Neural cell (in vitro differentiated cells): ENCODE measurements at regions not wholly inside any gene's neighbourhood (a gene's known extent, or its start where the extent isn't known, plus 50 kb on each side); places are given as distances from the start of the nearest gene placed in this dataset.

Experiments
- H2AFZ ChIP-seq: fragments of 200-600, 300-800 bp; sonication (generic), shearing (Covaris generic); 2 replicates; pipeline ENCODE4 v1.6.0; 2014; ENCODE audit warnings: low read depth, mild to moderate bottlenecking, antibody characterized with exemption, low read length, moderate library complexity
- H3F3A ChIP-seq: fragments of 200-600 bp; shearing (Covaris generic); 2 replicates; pipeline ENCODE4 v1.6.1; 2016; ENCODE audit warnings: mild to moderate bottlenecking, moderate library complexity, mixed read lengths, antibody characterized with exemption, low read length; ENCODE audit not compliant: insufficient read depth, poor library complexity, severe bottlenecking
- H3K27ac ChIP-seq: fragments of 200-600, 300-800 bp; sonication (generic), shearing (Covaris generic); 2 replicates; pipeline ENCODE4 v1.5.1; 2014; ENCODE audit warnings: mild to moderate bottlenecking, low read length, moderate library complexity
- H3K27me3 ChIP-seq: fragments of 300-800, 200-600 bp; sonication (generic), shearing (Covaris generic); 2 replicates; pipeline ENCODE4 v1.6.0; 2014; ENCODE audit warnings: mild to moderate bottlenecking, low read depth, low read length, moderate library complexity; ENCODE audit not compliant: insufficient read depth
- H3K36me3 ChIP-seq: fragments of 300-800, 200-600 bp; sonication (generic), shearing (Covaris generic); 2 replicates; pipeline ENCODE4 v1.5.1; 2014; ENCODE audit warnings: mild to moderate bottlenecking, antibody characterized with exemption, low read length, moderate library complexity; ENCODE audit not compliant: insufficient read depth
- H3K4me2 ChIP-seq: fragments of 300-800, 200-600 bp; sonication (generic), shearing (Covaris generic); 2 replicates; pipeline ENCODE4 v1.6.0; 2014; ENCODE audit warnings: mild to moderate bottlenecking, low read length
- H3K4me3 ChIP-seq: fragments of 300-800, 200-600 bp; sonication (generic), shearing (Covaris generic); 2 replicates; pipeline ENCODE4 v1.5.1; 2014; ENCODE audit warnings: mild to moderate bottlenecking, low read length, moderate library complexity
- H3K79me2 ChIP-seq: fragments of 200-600 bp; shearing (Covaris generic); replicated peaks from 2 replicates; pipeline ENCODE4 v1.6.0; 2014; ENCODE audit warnings: mild to moderate bottlenecking, low read length, moderate library complexity; ENCODE audit not compliant: insufficient read depth
- H3K9ac ChIP-seq: fragments of 300-800, 200-600 bp; sonication (generic), shearing (Covaris generic); 2 replicates; pipeline ENCODE4 v1.6.1; 2016; ENCODE audit warnings: mild to moderate bottlenecking, low read length, mixed read lengths
- H3K9me2 ChIP-seq: fragments of 200-600 bp; shearing (Covaris generic); 2 replicates; pipeline ENCODE4 v1.6.1; 2016; ENCODE audit warnings: mild to moderate bottlenecking, low read length, mixed read lengths; ENCODE audit not compliant: insufficient read depth
- H3K9me3 ChIP-seq: fragments of 200-600, 300-800 bp; sonication (generic), shearing (Covaris generic); 2 replicates; pipeline ENCODE4 v1.6.1; 2016; ENCODE audit warnings: mild to moderate bottlenecking, mixed run types, low read length, moderate library complexity, mixed read lengths
- H4K20me1 ChIP-seq: fragments of 200-600 bp; shearing (Covaris generic); 2 replicates; pipeline ENCODE4 v1.6.1; 2016; ENCODE audit warnings: mild to moderate bottlenecking, mixed run types; ENCODE audit not compliant: insufficient read depth
- CTCF ChIP-seq: fragments of 450-650 bp; IDR thresholded peaks from 2 replicates; pipeline ENCODE4 v1.5.1; 2014; ENCODE audit warnings: antibody characterized with exemption, mild to moderate bottlenecking, moderate library complexity; ENCODE audit not compliant: poor library complexity, severe bottlenecking
- EP300 ChIP-seq: fragments of 450-650 bp; conservative IDR thresholded peaks from 2 replicates; pipeline ENCODE4 v1.6.1; 2014; ENCODE audit warnings: antibody characterized with exemption, mild to moderate bottlenecking, moderate library complexity; ENCODE audit not compliant: poor library complexity, severe bottlenecking
- EZH2 ChIP-seq: fragments of 200-600, 300-800 bp; shearing (Covaris generic), sonication (generic); IDR thresholded peaks from 2 replicates; pipeline ENCODE4 v1.6.1; 2014; ENCODE audit warnings: antibody characterized with exemption, low read length, borderline replicate concordance, mild to moderate bottlenecking; ENCODE audit not compliant: insufficient read depth, poor library complexity, severe bottlenecking
- MXI1 ChIP-seq: fragments of 450-650 bp; conservative IDR thresholded peaks from 2 replicates; pipeline ENCODE4 v1.6.1; 2014; ENCODE audit warnings: antibody characterized with exemption, mild to moderate bottlenecking; ENCODE audit not compliant: poor library complexity, severe bottlenecking
- POLR2AphosphoS5 ChIP-seq: IDR thresholded peaks from 2 replicates; pipeline ENCODE4 v1.6.1; 2012
- RAD21 ChIP-seq: fragments of 450-650 bp; conservative IDR thresholded peaks from 2 replicates; pipeline ENCODE4 v1.6.1; 2014; ENCODE audit warnings: antibody characterized with exemption, mild to moderate bottlenecking, moderate library complexity
- REST ChIP-seq: IDR thresholded peaks from 2 replicates; pipeline ENCODE4 v1.6.1; 2012; ENCODE audit warnings: borderline replicate concordance
- SMC3 ChIP-seq: fragments of 450-650 bp; conservative IDR thresholded peaks from 2 replicates; pipeline ENCODE4 v1.6.1; 2014; ENCODE audit warnings: antibody characterized with exemption, mild to moderate bottlenecking, moderate library complexity; ENCODE audit not compliant: poor library complexity
- TAF1 ChIP-seq: IDR thresholded peaks from 2 replicates; pipeline ENCODE4 v1.6.1; 2012; ENCODE audit warnings: low read depth

GRCh38 chr3:111285184-111285538 lies 213.5 kb downstream of the NECTIN3 start:
- no peaks in the 10 kb centered on the region for H3K79me2 ChIP-seq
- TF ChIP-seq POLR2AphosphoS5 (no peak), EP300 (no peak), EZH2 (no peak), REST (no peak), TAF1 (no peak), RAD21 (no peak), SMC3 (no peak), MXI1 (no peak), CTCF (no peak)
- no peaks in the 10 kb centered on the region for H3K9me2 ChIP-seq
- H3K4me3 ChIP-seq = no peak overlapping the region
- no peaks in the 10 kb centered on the region for H3F3A ChIP-seq
- H3K9ac ChIP-seq = no peak overlapping the region
- no peaks in the 10 kb centered on the region for H3K36me3 ChIP-seq
- H3K27ac ChIP-seq = no peak overlapping the region
- H3K4me2 ChIP-seq = no peak overlapping the region
- H4K20me1 ChIP-seq = no peaks in the 10 kb centered on the region
- no peaks in the 10 kb centered on the region for H3K27me3 ChIP-seq
- H2AFZ ChIP-seq = no peak overlapping the region
- H3K9me3 ChIP-seq = no peaks in the 10 kb centered on the region

- Histone ChIP-seq H3K9ac (no peak overlapping the region), H3K9me2 (no peaks in the 10 kb centered on the region), H3K36me3 (no peaks in the 10 kb centered on the region), H2AFZ (no peak overlapping the region), H3K4me3 (no peak overlapping the region), H3K79me2 (no peaks in the 10 kb centered on the region), H3K27me3 (no peaks in the 10 kb centered on the region), H3K9me3 (no peaks in the 10 kb centered on the region), H3K4me2 (no peak overlapping the region), H3F3A (no peaks in the 10 kb centered on the region), H4K20me1 (no peaks in the 10 kb centered on the region), H3K27ac (no peak overlapping the region)
- TF ChIP-seq EP300 (no peak), RAD21 (no peak), REST (no peak), MXI1 (no peak), SMC3 (no peak), TAF1 (no peak), CTCF (no peak), POLR2AphosphoS5 (no peak), EZH2 (no peak)
Observed at GRCh38 chr3:111285694-111286093, 214.1 kb downstream of the NECTIN3 start.
